ENCODE measurements at regions not wholly inside any gene's neighbourhood (a gene's known extent, or its start where the extent isn't known, plus 50 kb on each side); places are given as distances from the start of the nearest gene placed in this dataset.

- DNase-seq (ENCODE audit: low read depth): no peak
Measured at GRCh38 chr6:123747515-123747914, 56.1 kb upstream of the NKAIN2 start.

- DNase-seq (ENCODE audit: low read depth): peak; percentile 2
Measured at GRCh38 chr6:123745895-123746294, 57.8 kb upstream of the NKAIN2 start.

DNA sequence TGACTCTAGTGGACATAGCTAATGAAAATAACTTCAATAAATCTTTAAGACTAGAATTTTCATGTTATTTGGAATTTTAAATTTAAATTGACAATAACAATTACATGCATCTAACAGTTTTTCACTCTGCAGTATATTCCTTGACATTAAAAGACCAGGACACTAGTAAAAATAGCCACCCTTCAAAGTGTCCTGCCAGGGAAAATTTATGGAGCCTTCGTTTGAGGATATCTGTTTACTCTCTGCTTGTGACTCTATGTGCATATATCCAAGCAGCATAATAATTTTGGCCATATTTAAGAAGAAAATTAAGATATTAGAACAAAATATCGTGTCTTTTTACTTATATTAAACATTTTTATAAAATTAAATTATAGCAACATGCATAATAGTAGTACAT is 58.8 kb upstream of the NKAIN2 start:
- DNase-seq (ENCODE audit: low read depth): no peak

DNA sequence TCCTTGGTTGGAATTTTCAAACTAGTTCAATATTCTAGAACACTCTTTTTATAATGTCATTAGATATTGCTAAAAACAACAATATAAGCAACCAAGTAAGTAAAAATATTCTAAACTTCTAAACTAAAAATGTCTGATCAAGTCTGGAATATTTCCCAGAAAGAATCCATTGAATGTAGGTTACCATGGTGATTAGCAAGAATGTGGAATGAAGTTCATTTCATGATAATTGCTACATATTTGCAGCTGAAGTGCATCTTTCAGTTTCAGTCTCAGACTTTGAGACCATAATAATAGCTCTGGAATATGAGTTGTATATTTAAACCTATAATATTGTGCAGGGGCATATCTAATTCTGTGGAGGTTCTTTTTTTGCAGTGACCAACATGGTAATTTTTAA is 61.0 kb upstream of the NKAIN2 start:
- DNase-seq (ENCODE audit: low read depth): no peak

- no peak for DNase-seq (ENCODE audit: low read depth)
Measured at GRCh38 chr6:123733180-123733579, 70.5 kb upstream of the NKAIN2 start.

GRCh38 chr6:123716506-123716905 is 79.8 kb upstream of the TRDN start:
- DNase-seq (ENCODE audit: low read depth): no peak

GRCh38 chr6:123715006-123715863 is 78.5 kb upstream of the TRDN start:
- DNase-seq (ENCODE audit: low read depth): peak; percentile 1

GRCh38 chr6:123712831-123713230 is 76.1 kb upstream of the TRDN start:
- DNase-seq (ENCODE audit: low read depth): no peak

DNA sequence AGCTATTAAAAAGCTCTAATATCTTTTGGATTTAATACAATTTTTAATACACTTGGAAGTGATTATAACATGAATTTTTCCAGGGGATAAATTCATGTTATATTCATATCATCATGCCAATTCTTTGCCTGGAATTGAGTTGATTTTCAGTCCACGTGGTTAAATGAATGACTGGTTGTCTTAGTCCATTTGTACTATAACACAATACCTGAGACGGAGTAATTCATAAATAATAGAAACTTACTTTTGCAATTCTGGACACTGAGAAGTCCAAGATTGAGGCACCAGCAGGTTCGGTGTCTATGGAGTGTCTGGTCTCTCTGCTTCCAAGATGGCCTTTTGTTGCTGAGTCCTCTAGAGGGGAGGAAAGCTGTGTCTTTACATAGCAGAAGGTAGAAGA is 66.2 kb upstream of the TRDN start:
- no peak for DNase-seq (ENCODE audit: low read depth)

GRCh38 chr6:123687864-123688263 is 51.1 kb upstream of the TRDN start:
- DNase-seq (ENCODE audit: low read depth): no peak
